ENCODE measurements at regions not wholly inside any gene's neighbourhood (a gene's known extent, or its start where the extent isn't known, plus 50 kb on each side); places are given as distances from the start of the nearest gene placed in this dataset.
"Not testable (repeated sequence)": the region's sequence is repeated elsewhere in the genome, so short reads cannot be mapped to it uniquely, and the experiment has no call there.

DNA sequence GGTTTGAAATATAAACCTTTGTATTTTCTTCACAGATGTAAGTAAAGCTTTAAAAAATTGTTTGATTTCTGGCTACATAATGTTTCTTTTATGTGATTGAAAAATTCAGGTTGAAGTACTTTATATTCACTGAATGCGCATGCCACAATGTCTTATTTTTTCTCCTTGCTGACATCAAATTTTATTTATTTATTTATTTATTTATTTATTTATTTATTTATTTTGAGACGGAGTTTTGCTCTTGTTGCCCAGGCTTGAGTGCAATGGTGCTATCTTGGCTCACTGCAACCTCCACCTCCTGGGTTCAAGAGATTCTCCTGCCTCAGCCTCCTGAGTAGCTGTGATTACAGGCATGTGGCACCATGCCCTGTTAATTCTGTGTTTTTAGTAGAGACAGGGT lies 2296.5 kb upstream of the PCDH20 start:
- not testable (repeated sequence) for FAIRE-seq; BruUV-seq (replicated peaks)

DNA sequence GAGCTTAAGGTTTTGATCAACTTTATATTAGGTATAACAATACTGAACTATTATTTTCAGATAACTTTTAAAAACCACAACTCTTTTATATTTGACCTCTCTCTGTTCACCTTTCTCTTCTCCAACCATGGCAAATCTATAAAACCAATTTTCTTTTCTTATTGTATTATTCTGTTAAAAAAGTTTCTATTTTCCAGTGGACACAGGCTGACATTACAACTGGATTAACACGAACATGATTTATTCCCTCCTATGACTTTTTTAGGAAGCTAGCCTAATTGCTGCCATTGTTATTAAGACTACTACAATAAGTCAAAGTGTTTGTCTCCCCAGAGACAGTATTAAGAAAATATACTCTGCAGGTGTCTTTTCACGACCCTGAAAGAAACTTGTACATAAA lies 2291.1 kb upstream of the PCDH20 start:
- TF ChIP-seq ZNF225 (CRISPR knock-in tag; IDR thresholded peaks at IDR 0.05): no peak
- ATAC-seq (no peak), FAIRE-seq (no peak), DNase-seq (ENCODE audit: low spot score) (no peak)
- Histone ChIP-seq H3K9ac (ENCODE audit: insufficient read depth, low read depth, low read length) (no peak overlapping the region), H3K36me3 (replicated peaks in 1 of 2; ENCODE audit: control insufficient read depth in 1 of 2, insufficient read depth in 2 of 2, low read length in 2 of 2) (no peaks in the 10 kb centered on the region), H4K20me1 (ENCODE audit: insufficient read depth, low read length) (no peaks in the 10 kb centered on the region), H3K4me2 (ENCODE audit: low read depth, low read length) (no peak overlapping the region), H2AFZ (ENCODE audit: low read length) (no peak overlapping the region), H3K9me3 (ENCODE audit: low read length) (no peaks in the 10 kb centered on the region), H3K79me2 (ENCODE audit: insufficient read depth, low read length) (no peaks in the 10 kb centered on the region), H3K27ac (ENCODE audit: extremely low read length, insufficient read depth, low read length) (no peak overlapping the region), H3K4me1 (ENCODE audit: insufficient read depth, low read length) (no peaks in the 10 kb centered on the region), H3K4me3 (replicated peaks in 1 of 3; ENCODE audit: insufficient read depth in 1 of 3, low read depth in 2 of 3, low read length in 3 of 3) (no peak overlapping the region), H3K27me3 (ENCODE audit: control insufficient read depth in 1 of 2, insufficient read depth in 2 of 2, low read length in 2 of 2) (no peaks in the 10 kb centered on the region)
- ChIA-PET POLR2A (no interaction called here), CTCF (ENCODE audit: low intra/inter-chr PET ratio, low total read pairs) (no interaction called here)
- intact Hi-C loops (cut with micrococcal nuclease; ENCODE audit: unreplicated experiment) (no loop called here), in situ Hi-C loops (cut with HindIII; ENCODE audit: extremely low pct_ligation_motif_present, low pct_unique_long_range_greater_than_20kb) (no loop called here)
- 2% methylated on average over 2 of the region's 2 CpGs for WGBS (ENCODE audit: low lambda C conversion rate)
- no TSS peak for BruUV-seq (replicated peaks)

More for the DNA sequence above, 2296.5 kb upstream of the PCDH20 start:
- H3K27ac ChIP-seq (ENCODE audit: extremely low read length, insufficient read depth, low read length); H3K36me3 ChIP-seq (replicated peaks in 1 of 2; ENCODE audit: control insufficient read depth in 1 of 2, insufficient read depth in 2 of 2, low read length in 2 of 2); H2AFZ ChIP-seq (ENCODE audit: low read length); DNase-seq (ENCODE audit: low spot score); H3K4me1 ChIP-seq (ENCODE audit: insufficient read depth, low read length); H3K9ac ChIP-seq (ENCODE audit: insufficient read depth, low read depth, low read length); H3K27me3 ChIP-seq (ENCODE audit: control insufficient read depth in 1 of 2, insufficient read depth in 2 of 2, low read length in 2 of 2); H3K4me2 ChIP-seq (ENCODE audit: low read depth, low read length); H3K4me3 ChIP-seq (replicated peaks in 1 of 3; ENCODE audit: insufficient read depth in 1 of 3, low read depth in 2 of 3, low read length in 3 of 3); H3K79me2 ChIP-seq (ENCODE audit: insufficient read depth, low read length); H4K20me1 ChIP-seq (ENCODE audit: insufficient read depth, low read length); ATAC-seq; POLR2A ChIA-PET; intact Hi-C loops (cut with micrococcal nuclease; ENCODE audit: unreplicated experiment); in situ Hi-C loops (cut with HindIII; ENCODE audit: extremely low pct_ligation_motif_present, low pct_unique_long_range_greater_than_20kb); CTCF ChIA-PET (ENCODE audit: low intra/inter-chr PET ratio, low total read pairs); H3K9me3 ChIP-seq (ENCODE audit: low read length): not testable (repeated sequence)
- 50% methylated on average over 2 of the region's 2 CpGs for WGBS (ENCODE audit: low lambda C conversion rate)

DNA sequence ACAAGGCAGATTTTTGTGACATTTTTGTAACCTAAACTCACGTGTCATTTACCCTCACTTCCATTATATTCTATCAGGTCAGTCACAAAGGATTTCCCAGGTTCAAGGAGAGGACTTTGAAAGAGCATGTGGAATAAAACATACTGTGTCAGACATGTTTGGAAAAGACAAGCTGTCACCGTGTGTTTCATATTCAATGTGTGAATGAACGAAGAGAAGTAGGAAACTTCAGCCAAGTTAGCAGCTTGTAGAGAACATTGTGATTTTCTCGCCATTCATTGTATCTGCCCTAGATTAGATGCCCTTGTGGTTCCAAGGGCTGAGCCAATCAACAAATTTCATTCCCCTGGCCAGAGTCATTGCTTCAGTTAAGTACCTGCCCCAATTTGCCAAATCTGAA lies 2288.9 kb upstream of the PCDH20 start:
- 2% methylated on average over 4 of the region's 4 CpGs for WGBS (ENCODE audit: low lambda C conversion rate)
- BruUV-seq (replicated peaks): no TSS peak
- TF ChIP-seq, protein P1, sequence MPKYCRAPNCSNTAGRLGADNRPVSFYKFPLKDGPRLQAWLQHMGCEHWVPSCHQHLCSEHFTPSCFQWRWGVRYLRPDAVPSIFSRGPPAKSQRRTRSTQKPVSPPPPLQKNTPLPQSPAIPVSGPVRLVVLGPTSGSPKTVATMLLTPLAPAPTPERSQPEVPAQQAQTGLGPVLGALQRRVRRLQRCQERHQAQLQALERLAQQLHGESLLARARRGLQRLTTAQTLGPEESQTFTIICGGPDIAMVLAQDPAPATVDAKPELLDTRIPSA (CRISPR knock-in tag; IDR thresholded peaks at IDR 0.05; ENCODE audit: borderline replicate concordance): no peak
- TF ChIP-seq, protein P2, sequence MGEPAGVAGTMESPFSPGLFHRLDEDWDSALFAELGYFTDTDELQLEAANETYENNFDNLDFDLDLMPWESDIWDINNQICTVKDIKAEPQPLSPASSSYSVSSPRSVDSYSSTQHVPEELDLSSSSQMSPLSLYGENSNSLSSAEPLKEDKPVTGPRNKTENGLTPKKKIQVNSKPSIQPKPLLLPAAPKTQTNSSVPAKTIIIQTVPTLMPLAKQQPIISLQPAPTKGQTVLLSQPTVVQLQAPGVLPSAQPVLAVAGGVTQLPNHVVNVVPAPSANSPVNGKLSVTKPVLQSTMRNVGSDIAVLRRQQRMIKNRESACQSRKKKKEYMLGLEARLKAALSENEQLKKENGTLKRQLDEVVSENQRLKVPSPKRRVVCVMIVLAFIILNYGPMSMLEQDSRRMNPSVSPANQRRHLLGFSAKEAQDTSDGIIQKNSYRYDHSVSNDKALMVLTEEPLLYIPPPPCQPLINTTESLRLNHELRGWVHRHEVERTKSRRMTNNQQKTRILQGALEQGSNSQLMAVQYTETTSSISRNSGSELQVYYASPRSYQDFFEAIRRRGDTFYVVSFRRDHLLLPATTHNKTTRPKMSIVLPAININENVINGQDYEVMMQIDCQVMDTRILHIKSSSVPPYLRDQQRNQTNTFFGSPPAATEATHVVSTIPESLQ (CRISPR knock-in tag; conservative IDR thresholded peaks at IDR 0.05): no peak
- TF ChIP-seq ZNF354B (CRISPR knock-in tag; IDR thresholded peaks at IDR 0.05) (no peak), KAT2B (IDR thresholded peaks at IDR 0.05; ENCODE audit: borderline replicate concordance, low read depth, low read length) (no peak), SUZ12 (IDR thresholded peaks at IDR 0.05; ENCODE audit: low read depth, low read length) (no peak), SIX1 (CRISPR knock-in tag; IDR thresholded peaks at IDR 0.05; ENCODE audit: borderline replicate concordance) (no peak)

More for the DNA sequence above, 2288.9 kb upstream of the PCDH20 start:
- H3K9ac ChIP-seq (ENCODE audit: insufficient read depth, low read depth, low read length): no peak overlapping the region
- DNase-seq (ENCODE audit: low spot score): no peak
- no peaks in the 10 kb centered on the region for H3K4me1 ChIP-seq (ENCODE audit: insufficient read depth, low read length)
- no peaks in the 10 kb centered on the region for H3K79me2 ChIP-seq (ENCODE audit: insufficient read depth, low read length)
- intact Hi-C loops (cut with micrococcal nuclease; ENCODE audit: unreplicated experiment) (no loop called here), in situ Hi-C loops (cut with HindIII; ENCODE audit: extremely low pct_ligation_motif_present, low pct_unique_long_range_greater_than_20kb) (no loop called here)
- no peaks in the 10 kb centered on the region for H3K9me3 ChIP-seq (ENCODE audit: low read length)
- H3K36me3 ChIP-seq (replicated peaks in 1 of 2; ENCODE audit: control insufficient read depth in 1 of 2, insufficient read depth in 2 of 2, low read length in 2 of 2): no peaks in the 10 kb centered on the region
- ATAC-seq: no peak
- no peak overlapping the region for H2AFZ ChIP-seq (ENCODE audit: low read length)
- CTCF ChIA-PET (ENCODE audit: low intra/inter-chr PET ratio, low total read pairs): no interaction called here
- no peaks in the 10 kb centered on the region for H4K20me1 ChIP-seq (ENCODE audit: insufficient read depth, low read length)
- H3K27me3 ChIP-seq (ENCODE audit: control insufficient read depth in 1 of 2, insufficient read depth in 2 of 2, low read length in 2 of 2): no peaks in the 10 kb centered on the region
- POLR2A ChIA-PET: no interaction called here
- no peak for FAIRE-seq
- H3K27ac ChIP-seq (ENCODE audit: extremely low read length, insufficient read depth, low read length): no peak overlapping the region
- H3K4me3 ChIP-seq (replicated peaks in 1 of 3; ENCODE audit: insufficient read depth in 1 of 3, low read depth in 2 of 3, low read length in 3 of 3): no peak overlapping the region
- no peak overlapping the region for H3K4me2 ChIP-seq (ENCODE audit: low read depth, low read length)
